T-cell (primary cell): ENCODE measurements at regions not wholly inside any gene's neighbourhood (a gene's known extent, or its start where the extent isn't known, plus 50 kb on each side); places are given as distances from the start of the nearest gene placed in this dataset.

Source experiments
- ATAC-seq, 4 experiments: fragments of 200-7000 bp in 3 of 4; fragments of 150-1000 bp in 1 of 4; cut with Tn5 transposase; replicated peaks in 1 of 4; 1 replicate in 3 of 4; 2 replicates in 1 of 4; pipeline ENCODE4 v1.10.0; 2021; ENCODE audit warnings: moderate library complexity in 3 of 4, mild to moderate bottlenecking in 2 of 4, moderate number of reproducible peaks in 1 of 4
- CTCF ChIA-PET, 2 donors: fragments of 300-600 bp; sonication (Branson Sonifier 250); formaldehyde crosslinking; loops; one replicate each; lab custom pipeline; 2022; ENCODE audit warnings: antibody characterized with exemption in 2 of 2; lab: Charles Lee
- POLR2A ChIA-PET, 2 donors: fragments of 300-600 bp; sonication (Branson Sonifier 250); formaldehyde crosslinking; loops; one replicate each; lab custom pipeline; 2022; ENCODE audit warnings: antibody characterized with exemption in 2 of 2; lab: Charles Lee
- DNase-seq, 35 experiments: peaks; one replicate each; pipeline versions ENCODE4 v3.0.0 to v3.0.0-alpha.2; 2013 to 2023
- H3K27ac ChIP-seq: one replicate; pipeline ENCODE4 v1.5.1; 2013; ENCODE audit warnings: low read length
- H3K27me3 ChIP-seq, 2 experiments: replicated peaks in 1 of 2; 1 replicate in 1 of 2; 2 replicates in 1 of 2; pipeline versions ENCODE4 v1.6.1 to v1.7.0; 2013; ENCODE audit warnings: low read length in 1 of 2, mixed read lengths in 1 of 2; ENCODE audit not compliant: control insufficient read depth in 2 of 2, insufficient read depth in 2 of 2; ENCODE audit errors: extremely low read depth in 1 of 2
- H3K36me3 ChIP-seq, 2 donors: 1 replicate in 1 of 2; 2 replicates in 1 of 2; pipeline versions ENCODE4 v1.6.1 to v1.7.0; 2013; ENCODE audit warnings: low read length in 1 of 2; ENCODE audit not compliant: control insufficient read depth in 2 of 2, insufficient read depth in 1 of 2; ENCODE audit errors: extremely low read depth in 1 of 2
- H3K4me1 ChIP-seq, 2 experiments: 1 replicate in 1 of 2; 2 replicates in 1 of 2; pipeline versions ENCODE4 v1.6.1 to v1.7.0; 2013; ENCODE audit warnings: low read length in 2 of 2, mixed read lengths in 1 of 2; ENCODE audit not compliant: insufficient read depth in 2 of 2, control insufficient read depth in 1 of 2; ENCODE audit errors: extremely low read depth in 1 of 2
- H3K4me3 ChIP-seq, 2 donors: 1 replicate in 1 of 2; 2 replicates in 1 of 2; pipeline versions ENCODE4 v1.5.1 to v1.7.0; 2013; ENCODE audit warnings: mild to moderate bottlenecking in 2 of 2, low read length in 1 of 2, moderate library complexity in 1 of 2; ENCODE audit not compliant: control insufficient read depth in 1 of 2; ENCODE audit errors: extremely low read depth in 1 of 2
- H3K9me3 ChIP-seq: 2 replicates; pipeline ENCODE4 v1.7.0; 2013
- H3K27ac Mint-ChIP-seq, 2 donors: one replicate each; pipeline ENCODE4 v1.8.0; 2020 to 2021; ENCODE audit warnings: mild to moderate bottlenecking in 2 of 2, mixed read lengths in 2 of 2
- H3K27me3 Mint-ChIP-seq, 2 donors: one replicate each; pipeline ENCODE4 v1.8.0; 2021 to 2022; ENCODE audit warnings: mixed read lengths in 2 of 2
- H3K36me3 Mint-ChIP-seq: one replicate; pipeline ENCODE4 v1.8.0; 2021; ENCODE audit warnings: mixed read lengths
- H3K4me1 Mint-ChIP-seq, 3 donors: one replicate each; pipeline ENCODE4 v1.8.0; 2020 to 2022; ENCODE audit warnings: mixed read lengths in 3 of 3, mild to moderate bottlenecking in 1 of 3
- H3K4me3 Mint-ChIP-seq, 3 donors: one replicate each; pipeline ENCODE4 v1.8.0; 2020 to 2022; ENCODE audit warnings: mild to moderate bottlenecking in 3 of 3, mixed read lengths in 3 of 3, moderate library complexity in 3 of 3
- H3K9me3 Mint-ChIP-seq, 3 donors: one replicate each; pipeline ENCODE4 v1.8.0; 2020 to 2022; ENCODE audit warnings: mixed read lengths in 3 of 3
- WGBS: methylation state at CpG from one replicate; pipeline ENCODE4 v1.1.5; 2013; ENCODE audit warnings: missing lambda C conversion rate; ENCODE audit not compliant: insufficient coverage; 5-methylcytosine and 5-hydroxymethylcytosine counted together

- Histone ChIP-seq H3K36me3 (no peaks in the 10 kb centered on the region), H3K27me3 (no peaks in the 10 kb centered on the region), H3K9me3 (no peaks in the 10 kb centered on the region), H3K27ac (no peak overlapping the region), H3K4me3 (no peak overlapping the region), H3K4me1 (no peaks in the 10 kb centered on the region)
- Mint-ChIP-seq H3K4me3 (no peak overlapping the region), H3K27me3 (peaks cover 5 to 9% of the 10 kb centered on the region in 2 donors), H3K9me3 (peaks cover 0 to 7% (median 4%) of the 10 kb centered on the region in 3 donors), H3K27ac (no peak overlapping the region), H3K4me1 (no peaks in the 10 kb centered on the region), H3K36me3 (no peaks in the 10 kb centered on the region)
- no CpG with 5 or more reads among the region's 4 CpGs for WGBS
- DNase-seq (no peak), ATAC-seq (no peak)
- ChIA-PET POLR2A (no interaction called here), CTCF (no interaction called here)
Measured at GRCh38 chr3:5442106-5442785, 254.7 kb downstream of the EDEM1 start.

- no peaks in the 10 kb centered on the region for H3K27me3 ChIP-seq
- ChIA-PET CTCF (no interaction called here), POLR2A (no interaction called here)
- DNase-seq, result no peak
- no peaks in the 10 kb centered on the region for H3K9me3 ChIP-seq
- Mint-ChIP-seq H3K27ac (no peak overlapping the region), H3K4me3 (no peak overlapping the region), H3K36me3 (no peaks in the 10 kb centered on the region), H3K9me3 (peaks cover 0 to 7% (median 4%) of the 10 kb centered on the region in 3 donors), H3K4me1 (no peaks in the 10 kb centered on the region), H3K27me3 (peaks cover 2 to 5% of the 10 kb centered on the region in 2 donors)
- H3K4me1 ChIP-seq, result no peaks in the 10 kb centered on the region
- no peaks in the 10 kb centered on the region for H3K36me3 ChIP-seq
- H3K27ac ChIP-seq, result no peak overlapping the region
- no peak for ATAC-seq
- H3K4me3 ChIP-seq, result no peak overlapping the region
Measured at GRCh38 chr3:5442786-5443138, 255.3 kb downstream of the EDEM1 start.

- H3K4me1 ChIP-seq, result no peaks in the 10 kb centered on the region
- H3K36me3 Mint-ChIP-seq, result no peaks in the 10 kb centered on the region
- peaks cover 0 to 7% (median 4%) of the 10 kb centered on the region in 3 donors for H3K9me3 Mint-ChIP-seq
- POLR2A ChIA-PET, result no interaction called here
- no peaks in the 10 kb centered on the region for H3K27me3 ChIP-seq
- no peaks in the 10 kb centered on the region for H3K4me1 Mint-ChIP-seq
- no peak overlapping the region for H3K27ac ChIP-seq
- CTCF ChIA-PET, result no interaction called here
- H3K27ac Mint-ChIP-seq, result no peak overlapping the region
- H3K27me3 Mint-ChIP-seq, result no peaks in the 10 kb centered on the region
- no peak for ATAC-seq
- no peak overlapping the region for H3K4me3 ChIP-seq
- no peaks in the 10 kb centered on the region for H3K36me3 ChIP-seq
- no peak for DNase-seq
- no peak overlapping the region for H3K4me3 Mint-ChIP-seq
- WGBS, result no CpG with 5 or more reads among the region's 2 CpGs
- no peaks in the 10 kb centered on the region for H3K9me3 ChIP-seq
Measured at GRCh38 chr3:5444253-5444652, 256.7 kb downstream of the EDEM1 start.

- Histone ChIP-seq H3K4me3 (no peak overlapping the region), H3K4me1 (no peaks in the 10 kb centered on the region), H3K27ac (no peak overlapping the region), H3K36me3 (no peaks in the 10 kb centered on the region), H3K27me3 (no peaks in the 10 kb centered on the region), H3K9me3 (no peaks in the 10 kb centered on the region)
- ChIA-PET POLR2A (no interaction called here), CTCF (no interaction called here)
- no peaks in the 10 kb centered on the region for H3K36me3 Mint-ChIP-seq
- no peak overlapping the region for H3K4me3 Mint-ChIP-seq
- H3K9me3 Mint-ChIP-seq, result peaks cover 0 to 7% (median 4%) of the 10 kb centered on the region in 3 donors
- ATAC-seq (no peak), DNase-seq (no peak)
- WGBS, result 100% methylated on average over 2 of the region's 5 CpGs
- H3K27ac Mint-ChIP-seq, result no peak overlapping the region
- no peaks in the 10 kb centered on the region for H3K4me1 Mint-ChIP-seq
- no peaks in the 10 kb centered on the region for H3K27me3 Mint-ChIP-seq
Measured at GRCh38 chr3:5445676-5446201, 258.2 kb downstream of the EDEM1 start.

- H3K4me1 ChIP-seq, result no peaks in the 10 kb centered on the region
- Mint-ChIP-seq H3K4me3 (no peak overlapping the region), H3K9me3 (peaks cover 0 to 7% (median 4%) of the 10 kb centered on the region in 3 donors), H3K27ac (no peak overlapping the region), H3K36me3 (no peaks in the 10 kb centered on the region), H3K27me3 (peaks cover 0 to 6% of the 10 kb centered on the region in 2 donors), H3K4me1 (no peaks in the 10 kb centered on the region)
- DNase-seq (no peak), ATAC-seq (no peak)
- H3K9me3 ChIP-seq, result no peaks in the 10 kb centered on the region
- CTCF ChIA-PET, result no interaction called here
- WGBS, result 83% methylated on average over 1 of the region's 5 CpGs
- POLR2A ChIA-PET, result interaction anchor here in 1 of 2 donors (0.6 kb wide), 1 partner anchor 363 kb away, joined by 3 read pairs; no protein-coding TSS in a partner anchor
- H3K27me3 ChIP-seq, result no peaks in the 10 kb centered on the region
- no peaks in the 10 kb centered on the region for H3K36me3 ChIP-seq
- H3K4me3 ChIP-seq, result no peak overlapping the region
- no peak overlapping the region for H3K27ac ChIP-seq
Measured at GRCh38 chr3:5448246-5448645, 260.7 kb downstream of the EDEM1 start.

- no peaks in the 10 kb centered on the region for H3K36me3 ChIP-seq
- no peaks in the 10 kb centered on the region for H3K27me3 ChIP-seq
- DNase-seq, result no peak
- H3K36me3 Mint-ChIP-seq, result no peaks in the 10 kb centered on the region
- 100% methylated on average over 1 of the region's 2 CpGs for WGBS
- no peaks in the 10 kb centered on the region for H3K4me1 ChIP-seq
- H3K9me3 ChIP-seq, result no peaks in the 10 kb centered on the region
- H3K27me3 Mint-ChIP-seq, result peaks cover 0 to 7% of the 10 kb centered on the region in 2 donors
- no peak overlapping the region for H3K27ac Mint-ChIP-seq
- ATAC-seq, result no peak
- H3K9me3 Mint-ChIP-seq, result peaks cover 0 to 7% (median 4%) of the 10 kb centered on the region in 3 donors
- POLR2A ChIA-PET, result no interaction called here
- H3K4me3 ChIP-seq, result no peak overlapping the region
- CTCF ChIA-PET, result interaction anchor here in 1 of 2 donors (0.6 kb wide), 1 partner anchor 117 kb away, joined by 4 read pairs; no protein-coding TSS in a partner anchor
- no peak overlapping the region for H3K4me3 Mint-ChIP-seq
- no peak overlapping the region for H3K27ac ChIP-seq
- H3K4me1 Mint-ChIP-seq, result no peaks in the 10 kb centered on the region
Measured at GRCh38 chr3:5448816-5449215, 261.3 kb downstream of the EDEM1 start.
